ENCODE measurements at regions not wholly inside any gene's neighbourhood (a gene's known extent, or its start where the extent isn't known, plus 50 kb on each side); places are given as distances from the start of the nearest gene placed in this dataset.
A peak's percentile ranks its signal among the peaks of the same experiment; 100 is the strongest.
"Not testable (repeated sequence)": the region's sequence is repeated elsewhere in the genome, so short reads cannot be mapped to it uniquely, and the experiment has no call there.

GRCh38 chr6:11384531-11385309 is 152.3 kb upstream of the NEDD9 start:
- DNase-seq (ENCODE audit: low read depth in 2 of 2), result no peak

GRCh38 chr6:11381801-11382513 is 149.5 kb upstream of the NEDD9 start:
- peak; percentile 36 to 37 for DNase-seq (ENCODE audit: low read depth in 2 of 2)

GRCh38 chr6:11380969-11381744 is 148.7 kb upstream of the NEDD9 start:
- DNase-seq (ENCODE audit: low read depth in 2 of 2), result no peak

- DNase-seq (ENCODE audit: low read depth in 2 of 2), result no peak
Measured at GRCh38 chr6:11380549-11380948, 148.1 kb upstream of the NEDD9 start.

- no peak for DNase-seq (ENCODE audit: low read depth in 2 of 2)
Measured at GRCh38 chr6:11379805-11380204, 147.3 kb upstream of the NEDD9 start.

- DNase-seq (ENCODE audit: low read depth in 2 of 2), result no peak
Measured at GRCh38 chr6:11378639-11379038, 146.2 kb upstream of the NEDD9 start.

GRCh38 chr6:11374036-11375010 is 141.9 kb upstream of the NEDD9 start:
- DNase-seq (ENCODE audit: low read depth in 2 of 2), result peak in 1 of 2 donors; percentile 18

GRCh38 chr6:11373208-11373607 is 140.7 kb upstream of the NEDD9 start:
- no peak for DNase-seq (ENCODE audit: low read depth in 2 of 2)

- DNase-seq (ENCODE audit: low read depth in 2 of 2), result not testable (repeated sequence)
Measured at GRCh38 chr6:11372186-11372790, 139.8 kb upstream of the NEDD9 start.

- DNase-seq (ENCODE audit: low read depth in 2 of 2), result no peak
Measured at GRCh38 chr6:11370191-11371018, 137.9 kb upstream of the NEDD9 start.

GRCh38 chr6:11368760-11369159 is 136.3 kb upstream of the NEDD9 start:
- DNase-seq (ENCODE audit: low read depth in 2 of 2), result no peak

GRCh38 chr6:11368264-11368663 is 135.8 kb upstream of the NEDD9 start:
- no peak for DNase-seq (ENCODE audit: low read depth in 2 of 2)

- DNase-seq (ENCODE audit: low read depth in 2 of 2), result no peak
Measured at GRCh38 chr6:11367638-11368199, 135.3 kb upstream of the NEDD9 start.

- DNase-seq (ENCODE audit: low read depth in 2 of 2), result no peak
Measured at GRCh38 chr6:11366934-11367637, 134.6 kb upstream of the NEDD9 start.

- peak in 1 of 2 donors; percentile 43 for DNase-seq (ENCODE audit: low read depth in 2 of 2)
Measured at GRCh38 chr6:11366183-11366933, 133.9 kb upstream of the NEDD9 start.

GRCh38 chr6:11364971-11365397 is 132.5 kb upstream of the NEDD9 start:
- DNase-seq (ENCODE audit: low read depth in 2 of 2), result no peak

GRCh38 chr6:11363881-11364576 is 131.6 kb upstream of the NEDD9 start:
- peak; percentile 15 to 54 for DNase-seq (ENCODE audit: low read depth in 2 of 2)

Data from stimulated activated CD4-positive, alpha-beta T cell treated with anti-CD3 and anti-CD28 coated beads, Interleukin-4, amount 100 ng/mL, for 48 hours (primary cell).